Skin epidermis (tissue), 12 donors: ENCODE measurements at regions not wholly inside any gene's neighbourhood (a gene's known extent, or its start where the extent isn't known, plus 50 kb on each side); places are given as distances from the start of the nearest gene placed in this dataset.
"Not testable (repeated sequence)": the region's sequence is repeated elsewhere in the genome, so short reads cannot be mapped to it uniquely, and the experiment has no call there.

Source experiments
- H3K27ac ChIP-seq, 21 experiments: fragments of 200-600 bp; sonication (generic) in 11 of 21; one replicate each; pipeline ENCODE4 v1.5.0; 2020; ENCODE audit warnings: mild to moderate bottlenecking in 3 of 21, inconsistent platforms in 2 of 21, moderate library complexity in 2 of 21
- H3K4me3 ChIP-seq, 7 experiments: fragments of 200-600 bp; sonication (generic) in 2 of 7; one replicate each; pipeline ENCODE4 v1.5.0; 2020; ENCODE audit warnings: inconsistent platforms in 2 of 7, mild to moderate bottlenecking in 2 of 7, moderate library complexity in 1 of 7

- Histone ChIP-seq H3K4me3 (peak overlapping the region in 1 of 7 experiments; percentile 1), H3K27ac (peak overlapping the region in 20 of 21 experiments; percentile 63 to 91 (median 85))
Measured at GRCh38 chr20:53739799-53740785, 146.5 kb upstream of the ZNF217 start.

GRCh38 chr20:53738945-53739798, 145.5 kb upstream of the ZNF217 start:
- H3K27ac ChIP-seq, result peak overlapping the region; percentile 49 to 91 (median 85)
- peak overlapping the region in 1 of 7 experiments; percentile 11 for H3K4me3 ChIP-seq

GRCh38 chr20:53738039-53738944, 144.7 kb upstream of the ZNF217 start:
- peak overlapping the region; percentile 49 to 91 (median 85) for H3K27ac ChIP-seq
- H3K4me3 ChIP-seq, result peak overlapping the region in 2 of 7 experiments; percentile 11 to 15

GRCh38 chr20:53737396-53738038, 143.9 kb upstream of the ZNF217 start:
- H3K4me3 ChIP-seq, result peak overlapping the region in 4 of 7 experiments; percentile 7 to 16 (median 16)
- H3K27ac ChIP-seq, result peak overlapping the region in 20 of 21 experiments; percentile 63 to 91 (median 85)

- Histone ChIP-seq H3K27ac (peak overlapping the region in 20 of 21 experiments; percentile 63 to 91 (median 85)), H3K4me3 (peak overlapping the region in 4 of 7 experiments; percentile 7 to 24 (median 16))
Measured at GRCh38 chr20:53736757-53737395, 143.2 kb upstream of the ZNF217 start.

- Histone ChIP-seq H3K27ac (peak overlapping the region in 19 of 21 experiments; percentile 63 to 91 (median 85)), H3K4me3 (peak overlapping the region in 4 of 7 experiments; percentile 7 to 24 (median 12))
Measured at GRCh38 chr20:53736122-53736756, 142.6 kb upstream of the ZNF217 start.

GRCh38 chr20:53735536-53736050, 142.0 kb upstream of the ZNF217 start:
- Histone ChIP-seq H3K27ac (peak overlapping the region in 17 of 21 experiments; percentile 22 to 91 (median 85)), H3K4me3 (no peak overlapping the region)

GRCh38 chr20:53734006-53734688, 140.5 kb upstream of the ZNF217 start:
- no peak overlapping the region for H3K4me3 ChIP-seq

GRCh38 chr20:53731595-53731994, 138.0 kb upstream of the ZNF217 start:
- H3K27ac ChIP-seq, result no peak overlapping the region
- H3K4me3 ChIP-seq, result no peak overlapping the region

More at GRCh38 chr20:53734006-53734688, 140.5 kb upstream of the ZNF217 start:
- peak overlapping the region in 6 of 21 experiments; percentile 21 to 57 (median 36) for H3K27ac ChIP-seq

- no peak overlapping the region for H3K4me3 ChIP-seq
- H3K27ac ChIP-seq, result no peak overlapping the region
Measured at GRCh38 chr20:53728359-53728758, 134.7 kb upstream of the ZNF217 start.

- not testable (repeated sequence) for H3K27ac ChIP-seq, H3K4me3 ChIP-seq
Measured at GRCh38 chr20:53727239-53727638, 133.6 kb upstream of the ZNF217 start.

GRCh38 chr20:53725575-53725970, 131.9 kb upstream of the ZNF217 start:
- H3K4me3 ChIP-seq, result no peak overlapping the region
- H3K27ac ChIP-seq, result no peak overlapping the region

GRCh38 chr20:53723621-53724020, 130.0 kb upstream of the ZNF217 start:
- Histone ChIP-seq H3K27ac (no peak overlapping the region), H3K4me3 (no peak overlapping the region)

GRCh38 chr20:53723045-53723444, 129.4 kb upstream of the ZNF217 start:
- no peak overlapping the region for H3K27ac ChIP-seq
- no peak overlapping the region for H3K4me3 ChIP-seq

GRCh38 chr20:53722515-53723036, 128.9 kb upstream of the ZNF217 start:
- H3K4me3 ChIP-seq, result no peak overlapping the region
- no peak overlapping the region for H3K27ac ChIP-seq

GRCh38 chr20:53721445-53721963, 127.9 kb upstream of the ZNF217 start:
- not testable (repeated sequence) for H3K27ac ChIP-seq, H3K4me3 ChIP-seq
